GM12878 (cell line): ENCODE measurements at regions not wholly inside any gene's neighbourhood (a gene's known extent, or its start where the extent isn't known, plus 50 kb on each side); places are given as distances from the start of the nearest gene placed in this dataset.

Experiments used
- CEBPB ChIP-seq, 2 experiments: fragments of 150-350 bp in 1 of 2; IDR thresholded peaks; 2 replicates each; pipeline ENCODE4 v1.6.1; 2012 to 2014; ENCODE audit warnings: low read depth in 2 of 2, low read length in 2 of 2, borderline replicate concordance in 1 of 2, inconsistent platforms in 1 of 2
- CHD4 ChIP-seq: fragments of 200-600 bp; sonication (generic); IDR thresholded peaks from 2 replicates; pipeline ENCODE4 v1.6.1; 2016; ENCODE audit warnings: mild to moderate bottlenecking
- CTCF ChIP-seq, 3 experiments: IDR thresholded peaks in 2 of 3; conservative IDR thresholded peaks in 1 of 3; 2 replicates each; pipeline ENCODE4 v1.5.1; 2011; ENCODE audit warnings: low read depth in 3 of 3, low read length in 3 of 3, mild to moderate bottlenecking in 3 of 3, control low read depth in 2 of 3, moderate library complexity in 2 of 3, inconsistent platforms in 1 of 3, mixed read lengths in 1 of 3; ENCODE audit not compliant: control insufficient read depth in 2 of 3, insufficient read depth in 1 of 3; ENCODE audit errors: extremely low read depth in 1 of 3

- TF ChIP-seq CTCF (IDR thresholded peaks at IDR 0.05 in 2 of 3, conservative IDR thresholded peaks at IDR 0.05 in 1 of 3; ENCODE audit: control insufficient read depth in 2 of 3, extremely low read depth in 1 of 3, insufficient read depth in 1 of 3, low read depth in 3 of 3, low read length in 3 of 3) (no peak), CEBPB (IDR thresholded peaks at IDR 0.05; ENCODE audit: borderline replicate concordance in 1 of 2, low read depth in 2 of 2, low read length in 2 of 2) (no peak), CHD4 (no peak)
Measured at GRCh38 chr11:115845872-115846271, 341.7 kb upstream of the CADM1 start.
